IMR-90 (cell line): ENCODE measurements at regions not wholly inside any gene's neighbourhood (a gene's known extent, or its start where the extent isn't known, plus 50 kb on each side); places are given as distances from the start of the nearest gene placed in this dataset.

Experiments
- ATAC-seq: fragments of 200-7000 bp; cut with Tn5 transposase; 2 replicates; pipeline ENCODE4 v1.9.1; 2020; ENCODE audit warnings: low read depth, mild to moderate bottlenecking, moderate library complexity
- BruUV-seq: library from RNA; stranded (reverse); fragments of 400-500 nt; replicated peaks from 2 replicates; lab custom pipeline; 2021; lab: Mats Ljungman, UMichigan
- CTCF ChIA-PET: fragments of 300-600 bp; formaldehyde crosslinking; extraction: SDS; loops from one replicate; lab custom pipeline; 2021; ENCODE audit warnings: antibody characterized with exemption; lab: Yijun Ruan, JAX
- POLR2A ChIA-PET: fragments of 300-600 bp; sonication (Branson Sonifier 250); formaldehyde crosslinking; loops from one replicate; lab custom pipeline; 2022; ENCODE audit warnings: antibody characterized with exemption; ENCODE audit not compliant: unreplicated experiment; lab: Charles Lee
- DNase-seq: peaks from one replicate; pipeline ENCODE4 v3.0.0; 2013
- H2AFZ ChIP-seq: replicated peaks from 2 replicates; pipeline ENCODE3; 2013; ENCODE audit warnings: low read length, mild to moderate bottlenecking; ENCODE audit not compliant: poor library complexity
- H2AK5ac ChIP-seq: 2 replicates; pipeline ENCODE4 v1.6.1; 2013; ENCODE audit warnings: low read depth, low read length, inconsistent platforms
- H2AK9ac ChIP-seq: replicated peaks from 2 replicates; pipeline ENCODE3; 2013; ENCODE audit warnings: mild to moderate bottlenecking, low read depth, low read length, moderate library complexity; ENCODE audit not compliant: poor library complexity
- H2BK120ac ChIP-seq: 2 replicates; pipeline ENCODE4 v1.6.1; 2013; ENCODE audit warnings: low read depth, low read length, inconsistent platforms
- H2BK15ac ChIP-seq: 3 replicates; pipeline ENCODE4 v1.6.1; 2013; ENCODE audit warnings: low read depth, low read length, inconsistent platforms
- H2BK20ac ChIP-seq: 2 replicates; pipeline ENCODE4 v1.6.1; 2013; ENCODE audit warnings: low read depth, mild to moderate bottlenecking, inconsistent platforms, low read length, moderate library complexity
- H2BK5ac ChIP-seq: 2 replicates; pipeline ENCODE4 v1.6.1; 2013; ENCODE audit warnings: mild to moderate bottlenecking, low read depth, low read length, inconsistent platforms; ENCODE audit not compliant: poor library complexity, severe bottlenecking
- H3K14ac ChIP-seq: replicated peaks from 2 replicates; pipeline ENCODE4 v1.6.1; 2013; ENCODE audit warnings: low read depth, low read length, inconsistent platforms
- H3K18ac ChIP-seq: 2 replicates; pipeline ENCODE4 v1.6.1; 2013; ENCODE audit warnings: low read depth, low read length, control low read depth
- H3K23ac ChIP-seq: 2 replicates; pipeline ENCODE4 v1.6.1; 2013; ENCODE audit warnings: low read depth, low read length, inconsistent platforms
- H3K27ac ChIP-seq: 2 replicates; pipeline ENCODE4 v1.5.1; 2013; ENCODE audit warnings: mild to moderate bottlenecking, control low read depth, low read length; ENCODE audit not compliant: insufficient read depth
- H3K27me3 ChIP-seq: 2 replicates; pipeline ENCODE4 v1.6.1; 2013; ENCODE audit warnings: low read length; ENCODE audit not compliant: control insufficient read depth, insufficient read depth
- H3K36me3 ChIP-seq: 2 replicates; pipeline ENCODE4 v1.6.1; 2013; ENCODE audit warnings: low read length, mixed read lengths; ENCODE audit not compliant: control insufficient read depth, insufficient read depth
- H3K4ac ChIP-seq: 2 replicates; pipeline ENCODE4 v1.6.1; 2013; ENCODE audit warnings: low read depth, low read length, inconsistent platforms
- H3K4me1 ChIP-seq: 2 replicates; pipeline ENCODE4 v1.6.1; 2013; ENCODE audit warnings: low read length, mixed read lengths; ENCODE audit not compliant: control insufficient read depth, insufficient read depth
- H3K4me2 ChIP-seq: 2 replicates; pipeline ENCODE4 v1.6.1; 2013; ENCODE audit warnings: low read depth, mild to moderate bottlenecking, control low read depth, low read length, moderate library complexity
- H3K4me3 ChIP-seq: 2 replicates; pipeline ENCODE4 v1.5.1; 2013; ENCODE audit warnings: low read depth, mild to moderate bottlenecking, control low read depth, low read length, moderate library complexity; ENCODE audit not compliant: insufficient read depth
- H3K56ac ChIP-seq: 2 replicates; pipeline ENCODE4 v1.6.1; 2013; ENCODE audit warnings: low read length, inconsistent platforms; ENCODE audit not compliant: insufficient read depth; ENCODE audit errors: extremely low read depth
- H3K79me1 ChIP-seq, 2 experiments: 2 replicates each; pipeline ENCODE4 v1.6.1; 2013; ENCODE audit warnings: low read length in 2 of 2, inconsistent platforms in 1 of 2, low read depth in 1 of 2
- H3K9ac ChIP-seq: 2 replicates; pipeline ENCODE4 v1.6.1; 2013; ENCODE audit warnings: low read depth, low read length, control low read depth
- H3K9me1 ChIP-seq: 2 replicates; pipeline ENCODE4 v1.6.1; 2013; ENCODE audit warnings: low read length, inconsistent platforms; ENCODE audit not compliant: insufficient read depth
- H3K9me3 ChIP-seq: 2 replicates; pipeline ENCODE4 v1.6.1; 2013; ENCODE audit warnings: low read length; ENCODE audit not compliant: control insufficient read depth, insufficient read depth
- H4K20me1 ChIP-seq: 2 replicates; pipeline ENCODE4 v1.6.1; 2013; ENCODE audit warnings: low read length, inconsistent platforms; ENCODE audit not compliant: insufficient read depth
- H4K5ac ChIP-seq: 2 replicates; pipeline ENCODE4 v1.6.1; 2013; ENCODE audit warnings: mild to moderate bottlenecking, low read depth, low read length, control low read depth
- H4K8ac ChIP-seq, 2 experiments: 2 replicates each; pipeline ENCODE4 v1.6.1; 2013; ENCODE audit warnings: low read depth in 2 of 2, low read length in 2 of 2, control low read depth in 1 of 2, inconsistent platforms in 1 of 2
- H4K91ac ChIP-seq: 2 replicates; pipeline ENCODE4 v1.6.1; 2013; ENCODE audit warnings: low read depth, low read length, inconsistent platforms; ENCODE audit not compliant: insufficient read depth
- CHD1 ChIP-seq: IDR thresholded peaks from 2 replicates; pipeline ENCODE4 v1.6.1; 2012; ENCODE audit warnings: low read depth, low read length, improper control_type of control experiment
- ELK1 ChIP-seq: fragments of 150-350 bp; IDR thresholded peaks from 2 replicates; pipeline ENCODE4 v1.6.1; 2016; ENCODE audit warnings: low read depth, mild to moderate bottlenecking, low read length, moderate library complexity, borderline replicate concordance
- FOS ChIP-seq: fragments of 150-350 bp; IDR thresholded peaks from 2 replicates; pipeline ENCODE4 v1.6.1; 2016; ENCODE audit warnings: low read depth, low read length
- MAFK ChIP-seq: IDR thresholded peaks from 2 replicates; pipeline ENCODE4 v1.6.1; 2012; ENCODE audit warnings: low read depth, low read length, improper control_type of control experiment
- MAZ ChIP-seq: IDR thresholded peaks from 2 replicates; pipeline ENCODE4 v1.6.1; 2012; ENCODE audit warnings: low read depth, mild to moderate bottlenecking, low read length, improper control_type of control experiment, moderate library complexity, borderline replicate concordance
- NFE2L2 ChIP-seq: fragments of 150-350 bp; IDR thresholded peaks from 2 replicates; pipeline ENCODE4 v1.6.1; 2016; ENCODE audit warnings: low read depth, mild to moderate bottlenecking, low read length
- POLR2A ChIP-seq: IDR thresholded peaks from 2 replicates; pipeline ENCODE4 v1.6.1; 2012; ENCODE audit warnings: mild to moderate bottlenecking, low read depth, low read length
- RAD21 ChIP-seq: IDR thresholded peaks from 2 replicates; pipeline ENCODE4 v1.6.1; 2012; ENCODE audit warnings: low read length, improper control_type of control experiment
- RCOR1 ChIP-seq: IDR thresholded peaks from 2 replicates; pipeline ENCODE4 v1.6.1; 2012; ENCODE audit warnings: mild to moderate bottlenecking, low read length, improper control_type of control experiment; ENCODE audit not compliant: insufficient replicate concordance
- RFX5 ChIP-seq: IDR thresholded peaks from 2 replicates; pipeline ENCODE4 v1.8.0; 2012; ENCODE audit warnings: low read depth, mild to moderate bottlenecking, low read length, moderate library complexity
- SMC3 ChIP-seq: fragments of 150-350 bp; IDR thresholded peaks from 2 replicates; pipeline ENCODE4 v1.6.1; 2016; ENCODE audit warnings: low read depth, mild to moderate bottlenecking, antibody characterized with exemption, low read length, moderate library complexity
- USF2 ChIP-seq: fragments of 150-350 bp; IDR thresholded peaks from 2 replicates; pipeline ENCODE4 v1.6.1; 2017; ENCODE audit warnings: mild to moderate bottlenecking, antibody characterized with exemption, low read length, low read depth
- WGBS, 2 experiments: methylation state at CpG; one replicate each; pipeline versions ENCODE4 v1.1.5 to v1.1.7; 2013; ENCODE audit warnings: missing lambda C conversion rate in 2 of 2; ENCODE audit not compliant: insufficient read length in 1 of 2; ENCODE audit errors: extremely low coverage in 2 of 2; 5-methylcytosine and 5-hydroxymethylcytosine counted together
- dilution Hi-C: fragments of 300-500 bp; cut with HindIII; formaldehyde crosslinking; loops from one replicate; pipeline ENCODE4 v1.14.3; 2018; ENCODE audit warnings: low sequenced_read_pairs; ENCODE audit not compliant: unreplicated experiment
- in situ Hi-C: fragments of 300-500 bp; cut with MboI; formaldehyde crosslinking; loops from 3 replicates; pipeline ENCODE4 v1.14.3; 2019; ENCODE audit warnings: low sequenced_read_pairs, inconsistent platforms, mixed read lengths
- intact Hi-C: fragments of 100-400 bp; cut with micrococcal nuclease; formaldehyde crosslinking; loops from 2 replicates; pipeline ENCODE4 v1.10.0; 2022
- TF ChIP-seq, protein P1 (sequence below): conservative IDR thresholded peaks from 2 replicates; pipeline ENCODE4 v1.5.1; 2012; ENCODE audit warnings: mild to moderate bottlenecking, low read depth, low read length, improper control_type of control experiment

DNA sequence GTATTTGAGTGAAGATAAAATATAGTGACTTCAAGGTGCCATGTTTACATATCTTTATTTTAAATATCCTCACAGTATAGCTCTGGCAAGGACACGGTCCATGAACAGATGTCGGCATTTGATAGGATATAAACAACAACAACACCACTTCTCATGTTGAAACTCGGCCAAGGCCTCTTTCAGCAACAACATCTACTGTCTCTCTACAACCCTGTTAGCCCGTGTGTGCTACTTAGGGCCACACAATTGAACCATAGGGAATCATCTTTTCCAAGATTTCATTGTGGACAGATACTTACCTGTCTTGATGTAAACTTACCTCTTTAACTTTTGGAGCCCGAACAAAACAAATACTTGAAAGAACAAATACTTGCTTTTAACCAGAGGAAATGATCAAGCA, 168.7 kb upstream of the SSTR1 start:
- intact Hi-C loops, result no loop called here
- Histone ChIP-seq H3K56ac (no peak overlapping the region), H3K9me1 (no peaks in the 10 kb centered on the region), H4K8ac (no peak overlapping the region), H3K14ac (no peak overlapping the region), H3K9me3 (no peaks in the 10 kb centered on the region), H3K27me3 (no peaks in the 10 kb centered on the region), H2BK5ac (no peak overlapping the region), H3K4ac (no peak overlapping the region), H2BK120ac (no peak overlapping the region), H2AK9ac (no peak overlapping the region), H2BK15ac (no peak overlapping the region), H2AK5ac (no peak overlapping the region), H3K79me1 (no peaks in the 10 kb centered on the region), H3K18ac (peak overlapping the region; percentile 27; the same call in 1 of the 2 replicates), H3K4me2 (no peak overlapping the region), H3K9ac (no peak overlapping the region), H3K4me3 (no peak overlapping the region), H3K27ac (no peak overlapping the region), H4K5ac (no peak overlapping the region), H4K20me1 (no peaks in the 10 kb centered on the region), H2AFZ (no peak overlapping the region), H3K36me3 (no peaks in the 10 kb centered on the region), H4K91ac (no peak overlapping the region), H3K23ac (no peak overlapping the region), H2BK20ac (no peak overlapping the region), H3K4me1 (no peaks in the 10 kb centered on the region)
- ChIA-PET CTCF (no interaction called here), POLR2A (no interaction called here)
- ATAC-seq (no peak), DNase-seq (no peak)
- TF ChIP-seq, protein P1, sequence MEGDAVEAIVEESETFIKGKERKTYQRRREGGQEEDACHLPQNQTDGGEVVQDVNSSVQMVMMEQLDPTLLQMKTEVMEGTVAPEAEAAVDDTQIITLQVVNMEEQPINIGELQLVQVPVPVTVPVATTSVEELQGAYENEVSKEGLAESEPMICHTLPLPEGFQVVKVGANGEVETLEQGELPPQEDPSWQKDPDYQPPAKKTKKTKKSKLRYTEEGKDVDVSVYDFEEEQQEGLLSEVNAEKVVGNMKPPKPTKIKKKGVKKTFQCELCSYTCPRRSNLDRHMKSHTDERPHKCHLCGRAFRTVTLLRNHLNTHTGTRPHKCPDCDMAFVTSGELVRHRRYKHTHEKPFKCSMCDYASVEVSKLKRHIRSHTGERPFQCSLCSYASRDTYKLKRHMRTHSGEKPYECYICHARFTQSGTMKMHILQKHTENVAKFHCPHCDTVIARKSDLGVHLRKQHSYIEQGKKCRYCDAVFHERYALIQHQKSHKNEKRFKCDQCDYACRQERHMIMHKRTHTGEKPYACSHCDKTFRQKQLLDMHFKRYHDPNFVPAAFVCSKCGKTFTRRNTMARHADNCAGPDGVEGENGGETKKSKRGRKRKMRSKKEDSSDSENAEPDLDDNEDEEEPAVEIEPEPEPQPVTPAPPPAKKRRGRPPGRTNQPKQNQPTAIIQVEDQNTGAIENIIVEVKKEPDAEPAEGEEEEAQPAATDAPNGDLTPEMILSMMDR, result no peak
- TF ChIP-seq RFX5 (no peak), NFE2L2 (no peak), RCOR1 (no peak), MAFK (no peak), SMC3 (no peak), POLR2A (no peak), RAD21 (no peak), MAZ (no peak), CHD1 (no peak), USF2 (no peak), FOS (no peak), ELK1 (no peak)
- BruUV-seq, result no TSS peak
- 26% methylated on average over 4 of the region's 5 CpGs; no CpG with 5 or more reads in 1 of the 2 experiments for WGBS, 2 experiments
- dilution Hi-C loops, result no loop called here
- in situ Hi-C loops, result no loop called here
